H1 (cell line): ENCODE measurements at regions not wholly inside any gene's neighbourhood (a gene's known extent, or its start where the extent isn't known, plus 50 kb on each side); places are given as distances from the start of the nearest gene placed in this dataset.

Source experiments
- CTCF ChIA-PET: fragments of 300-600 bp; sonication (Branson Sonifier 250); formaldehyde crosslinking; loops from one replicate; lab custom pipeline; 2021; ENCODE audit not compliant: partially characterized antibody; lab: Charles Lee
- POLR2A ChIA-PET: fragments of 300-600 bp; sonication (Branson Sonifier 250); formaldehyde crosslinking; loops from one replicate; lab custom pipeline; 2021; ENCODE audit warnings: inconsistent platforms; ENCODE audit not compliant: partially characterized antibody; lab: Charles Lee
- DNase-seq, 2 experiments: peaks; one replicate each; pipeline versions ENCODE4 v3.0.0 to v3.0.0-alpha.2; 2010 to 2022; ENCODE audit warnings: low spot score in 2 of 2, low read depth in 1 of 2, mixed read lengths in 1 of 2
- FAIRE-seq: peaks from 2 replicates; lab custom pipeline; 2011; peaks lifted over from hg19 to GRCh38; lab: Jason Lieb, UNC
- H2AFZ ChIP-seq: 2 replicates; pipeline ENCODE4 v1.8.1; 2012; ENCODE audit warnings: low read length, inconsistent platforms
- H2AK5ac ChIP-seq: 2 replicates; pipeline ENCODE4 v1.6.1; 2013; ENCODE audit warnings: low read depth, low read length
- H2BK120ac ChIP-seq: replicated peaks from 2 replicates; pipeline ENCODE3; 2013; ENCODE audit warnings: low read depth, low read length, inconsistent platforms
- H2BK12ac ChIP-seq: 2 replicates; pipeline ENCODE4 v1.6.1; 2013; ENCODE audit warnings: low read depth, low read length
- H2BK15ac ChIP-seq: 2 replicates; pipeline ENCODE4 v1.6.1; 2013; ENCODE audit warnings: low read length
- H2BK20ac ChIP-seq: 2 replicates; pipeline ENCODE4 v1.6.1; 2013; ENCODE audit warnings: low read length
- H2BK5ac ChIP-seq: 2 replicates; pipeline ENCODE4 v1.6.1; 2013; ENCODE audit warnings: low read depth, low read length
- H3K14ac ChIP-seq: 2 replicates; pipeline ENCODE4 v1.6.1; 2013; ENCODE audit warnings: inconsistent platforms; ENCODE audit not compliant: insufficient read length
- H3K18ac ChIP-seq: 2 replicates; pipeline ENCODE4 v1.6.1; 2013; ENCODE audit warnings: low read length; ENCODE audit errors: extremely low read depth
- H3K23ac ChIP-seq: 2 replicates; pipeline ENCODE4 v1.6.1; 2013; ENCODE audit warnings: inconsistent platforms; ENCODE audit not compliant: insufficient read length
- H3K23me2 ChIP-seq: 2 replicates; pipeline ENCODE4 v1.6.1; 2013; ENCODE audit warnings: low read depth, low read length
- H3K27ac ChIP-seq: 2 replicates; pipeline ENCODE4 v1.6.1; 2011; ENCODE audit warnings: low read depth, low read length, inconsistent platforms
- H3K27me3 ChIP-seq, 4 experiments: replicated peaks in 1 of 4; 1 replicate in 1 of 4; 2 replicates in 3 of 4; pipeline versions ENCODE4 v1.6.1 to v1.8.1; 2011 to 2013; ENCODE audit warnings: low read length in 3 of 4, mild to moderate bottlenecking in 3 of 4, inconsistent platforms in 2 of 4, mixed read lengths in 2 of 4, moderate library complexity in 1 of 4; ENCODE audit not compliant: control insufficient read depth in 3 of 4, insufficient read depth in 3 of 4; ENCODE audit errors: extremely low read depth in 1 of 4
- H3K36me3 ChIP-seq, 4 experiments: 2 replicates each; pipeline versions ENCODE4 v1.6.1 to v1.8.1; 2011 to 2013; ENCODE audit warnings: mild to moderate bottlenecking in 4 of 4, low read length in 3 of 4, moderate library complexity in 2 of 4, control low read depth in 1 of 4, inconsistent platforms in 1 of 4; ENCODE audit not compliant: insufficient read depth in 4 of 4, control insufficient read depth in 2 of 4
- H3K4ac ChIP-seq: replicated peaks from 2 replicates; pipeline ENCODE3; 2013; ENCODE audit warnings: low read length, low read depth, mixed read lengths, inconsistent platforms; ENCODE audit not compliant: insufficient read length
- H3K4me1 ChIP-seq, 4 experiments: replicated peaks in 1 of 4; 1 replicate in 1 of 4; 2 replicates in 3 of 4; pipeline versions ENCODE4 v1.6.1 to v1.8.1; 2011 to 2013; ENCODE audit warnings: low read length in 3 of 4, inconsistent platforms in 2 of 4, mixed read lengths in 1 of 4; ENCODE audit not compliant: insufficient read depth in 4 of 4, control insufficient read depth in 3 of 4
- H3K4me2 ChIP-seq, 2 experiments: 2 replicates each; pipeline versions ENCODE4 v1.6.1 to v1.8.1; 2011 to 2013; ENCODE audit warnings: low read depth in 2 of 2, low read length in 2 of 2, control low read depth in 1 of 2, inconsistent platforms in 1 of 2, mild to moderate bottlenecking in 1 of 2; ENCODE audit not compliant: insufficient read depth in 1 of 2
- H3K4me3 ChIP-seq, 4 experiments: fragments of 200-600, 300-600 bp in 1 of 4; sonication (generic), shearing (Covaris generic), sonication (Bioruptor Twin) in 1 of 4; 2 replicates each; pipeline versions ENCODE4 v1.5.1 to v1.8.1; 2011 to 2016; ENCODE audit warnings: low read length in 4 of 4, low read depth in 3 of 4, control low read depth in 2 of 4, inconsistent platforms in 2 of 4, mild to moderate bottlenecking in 2 of 4, mixed read lengths in 1 of 4, moderate library complexity in 1 of 4; ENCODE audit not compliant: insufficient read depth in 2 of 4; ENCODE audit errors: extremely low read depth in 1 of 4
- H3K56ac ChIP-seq: replicated peaks from 2 replicates; pipeline ENCODE3; 2013; ENCODE audit warnings: low read depth, mild to moderate bottlenecking, mixed read lengths, low read length, inconsistent platforms; ENCODE audit not compliant: insufficient read length
- H3K79me1 ChIP-seq: 2 replicates; pipeline ENCODE4 v1.6.1; 2013; ENCODE audit warnings: low read depth, low read length, control low read depth
- H3K79me2 ChIP-seq, 2 experiments: 2 replicates each; pipeline versions ENCODE4 v1.6.1 to v1.8.1; 2012 to 2013; ENCODE audit warnings: low read length in 2 of 2, mild to moderate bottlenecking in 2 of 2, inconsistent platforms in 1 of 2; ENCODE audit not compliant: insufficient read depth in 2 of 2, control insufficient read depth in 1 of 2
- H3K9ac ChIP-seq, 4 experiments: replicated peaks in 1 of 4; 1 replicate in 1 of 4; 2 replicates in 3 of 4; pipeline versions ENCODE4 v1.6.1 to v1.8.1; 2011 to 2013; ENCODE audit warnings: low read depth in 3 of 4, low read length in 3 of 4, control low read depth in 2 of 4, mild to moderate bottlenecking in 2 of 4, moderate library complexity in 2 of 4, inconsistent platforms in 1 of 4; ENCODE audit errors: extremely low read depth in 1 of 4
- H3K9me3 ChIP-seq, 2 experiments: 2 replicates each; pipeline versions ENCODE4 v1.6.1 to v1.8.1; 2012 to 2013; ENCODE audit warnings: mild to moderate bottlenecking in 2 of 2, moderate library complexity in 2 of 2, control low read depth in 1 of 2, inconsistent platforms in 1 of 2, low read depth in 1 of 2, low read length in 1 of 2, mixed read lengths in 1 of 2; ENCODE audit not compliant: insufficient read depth in 2 of 2
- H4K20me1 ChIP-seq, 2 experiments: replicated peaks in 1 of 2; 2 replicates each; pipeline versions ENCODE3 to v1.8.1; 2011 to 2013; ENCODE audit warnings: inconsistent platforms in 2 of 2, low read length in 2 of 2, mild to moderate bottlenecking in 1 of 2; ENCODE audit not compliant: insufficient read depth in 2 of 2, control insufficient read depth in 1 of 2
- H4K5ac ChIP-seq: 2 replicates; pipeline ENCODE4 v1.6.1; 2013; ENCODE audit warnings: low read length, low read depth, mixed read lengths, inconsistent platforms; ENCODE audit not compliant: insufficient read length
- H4K8ac ChIP-seq: 2 replicates; pipeline ENCODE4 v1.8.0; 2013; ENCODE audit warnings: mild to moderate bottlenecking, moderate library complexity, low read length, inconsistent platforms; ENCODE audit not compliant: insufficient read depth; ENCODE audit errors: extremely low read depth
- H4K91ac ChIP-seq: replicated peaks from 2 replicates; pipeline ENCODE3; 2013; ENCODE audit warnings: low read length, mixed read lengths, inconsistent platforms; ENCODE audit not compliant: insufficient read length
- GTF2F1 ChIP-seq: IDR thresholded peaks from 2 replicates; pipeline ENCODE4 v1.6.1; 2012; ENCODE audit warnings: low read depth, low read length, improper control_type of control experiment, borderline replicate concordance
- HDAC2 ChIP-seq, 2 experiments: fragments of 300-600 bp in 1 of 2; sonication (generic) in 1 of 2; IDR thresholded peaks; 2 replicates each; pipeline ENCODE4 v1.6.1; 2011 to 2012; ENCODE audit warnings: low read depth in 2 of 2, low read length in 2 of 2, mild to moderate bottlenecking in 2 of 2, moderate library complexity in 2 of 2, borderline replicate concordance in 1 of 2, inconsistent platforms in 1 of 2
- WGBS, 2 experiments: shearing (Covaris generic) in 1 of 2; methylation state at CpG; one replicate each; pipeline versions ENCODE4 v1.1.6 to v1.1.7; 2013 to 2015; ENCODE audit warnings: low lambda C conversion rate in 2 of 2, mixed read lengths in 2 of 2, inconsistent platforms in 1 of 2, low coverage in 1 of 2, missing lambda C conversion rate in 1 of 2; ENCODE audit not compliant: insufficient replicate concordance in 2 of 2, insufficient coverage in 1 of 2, insufficient read length in 1 of 2; ENCODE audit errors: extremely low coverage in 1 of 2, missing lambda C conversion rate in 1 of 2; 5-methylcytosine and 5-hydroxymethylcytosine counted together

GRCh38 chr1:82258887-82259286 is 458.2 kb downstream of the ADGRL2 start:
- no peak overlapping the region for H2AFZ ChIP-seq
- no peak overlapping the region for H2BK12ac ChIP-seq
- H4K91ac ChIP-seq = no peak overlapping the region
- H2BK20ac ChIP-seq = no peak overlapping the region
- H2BK120ac ChIP-seq = no peak overlapping the region
- H3K56ac ChIP-seq = no peak overlapping the region
- ChIA-PET CTCF (interaction anchor here (1.0 kb wide), 1 partner anchor 167 kb away, joined by 3 read pairs; no protein-coding TSS in a partner anchor), POLR2A (interaction anchor here (0.9 kb wide), 1 partner anchor 8 kb away, joined by 3 read pairs; no protein-coding TSS in a partner anchor)
- H3K4me3 ChIP-seq = no peak overlapping the region
- FAIRE-seq (no peak), DNase-seq (no peak)
- no peaks in the 10 kb centered on the region for H4K20me1 ChIP-seq
- H4K5ac ChIP-seq = no peak overlapping the region
- H4K8ac ChIP-seq = no peak overlapping the region
- H2BK5ac ChIP-seq = no peak overlapping the region
- no peaks in the 10 kb centered on the region for H3K79me2 ChIP-seq
- no peaks in the 10 kb centered on the region for H3K9me3 ChIP-seq
- H3K4ac ChIP-seq = no peak overlapping the region
- H3K18ac ChIP-seq = no peak overlapping the region
- no peak overlapping the region for H3K27ac ChIP-seq
- no peaks in the 10 kb centered on the region for H3K79me1 ChIP-seq
- 94% methylated on average over 4 of the region's 5 CpGs; no CpG with 5 or more reads in 1 of the 2 experiments for WGBS, 2 experiments
- H3K23ac ChIP-seq = no peak overlapping the region
- no peak overlapping the region for H3K9ac ChIP-seq
- H3K27me3 ChIP-seq = no peaks in the 10 kb centered on the region
- no peaks in the 10 kb centered on the region for H3K4me1 ChIP-seq
- no peaks in the 10 kb centered on the region for H3K36me3 ChIP-seq
- H3K23me2 ChIP-seq = no peaks in the 10 kb centered on the region
- H2BK15ac ChIP-seq = no peak overlapping the region
- no peak overlapping the region for H2AK5ac ChIP-seq
- no peak overlapping the region for H3K4me2 ChIP-seq
- no peak overlapping the region for H3K14ac ChIP-seq
- TF ChIP-seq HDAC2 (IDR thresholded peaks at IDR 0.05; ENCODE audit: borderline replicate concordance in 1 of 2, low read depth in 2 of 2, low read length in 2 of 2) (no peak), GTF2F1 (no peak)
